PC-9 (cell line): ENCODE measurements at regions not wholly inside any gene's neighbourhood (a gene's known extent, or its start where the extent isn't known, plus 50 kb on each side); places are given as distances from the start of the nearest gene placed in this dataset.

Source experiments
- EZH2 ChIP-seq: fragments of 200-600 bp; sonication (generic); IDR thresholded peaks from 2 replicates; pipeline ENCODE4 v1.8.0; 2017; ENCODE audit warnings: antibody characterized with exemption, low read depth
- TF ChIP-seq, protein P1 (sequence below): fragments of 200-600 bp; sonication (generic); conservative IDR thresholded peaks from 2 replicates; pipeline ENCODE4 v1.6.1; 2017; ENCODE audit warnings: mixed run types, antibody characterized with exemption, mild to moderate bottlenecking, moderate library complexity

DNA sequence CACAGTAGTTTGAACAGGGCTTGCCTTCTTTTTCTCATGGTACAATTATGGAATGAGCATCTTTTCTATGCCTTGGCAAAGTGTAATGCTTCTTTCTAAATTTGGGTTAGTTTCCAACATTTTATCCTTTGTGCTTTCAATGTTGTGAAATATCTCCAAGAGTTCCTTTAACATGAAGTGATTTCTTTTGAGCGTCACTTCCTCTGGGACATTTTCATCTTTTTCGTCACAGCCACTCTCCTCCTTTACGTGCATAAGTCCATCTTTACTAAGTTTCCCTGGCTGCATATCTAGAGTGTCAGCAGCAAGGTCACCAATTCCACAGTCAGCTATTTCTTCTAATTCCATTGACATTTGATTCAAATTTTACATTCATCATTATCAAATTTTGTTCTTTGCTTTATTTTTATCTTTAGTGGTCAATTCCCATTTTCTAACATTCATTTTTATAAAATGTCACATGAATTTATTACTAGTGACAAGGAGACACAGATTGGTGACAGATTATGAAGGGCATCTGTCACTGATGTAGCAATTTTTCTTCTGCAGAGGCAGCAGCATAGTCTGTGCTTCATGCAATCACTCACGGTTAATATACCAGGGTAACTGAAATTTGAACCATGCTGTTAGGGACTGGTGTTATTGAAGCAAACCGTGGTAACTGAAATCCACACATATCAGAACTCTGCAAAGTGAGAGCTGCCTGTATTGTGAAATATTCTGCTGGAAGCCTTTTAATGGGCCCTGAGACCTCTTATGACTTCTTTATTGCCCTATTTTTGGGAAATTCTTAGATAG is 126.5 kb upstream of the THBS1 start:
- TF ChIP-seq, protein P1, sequence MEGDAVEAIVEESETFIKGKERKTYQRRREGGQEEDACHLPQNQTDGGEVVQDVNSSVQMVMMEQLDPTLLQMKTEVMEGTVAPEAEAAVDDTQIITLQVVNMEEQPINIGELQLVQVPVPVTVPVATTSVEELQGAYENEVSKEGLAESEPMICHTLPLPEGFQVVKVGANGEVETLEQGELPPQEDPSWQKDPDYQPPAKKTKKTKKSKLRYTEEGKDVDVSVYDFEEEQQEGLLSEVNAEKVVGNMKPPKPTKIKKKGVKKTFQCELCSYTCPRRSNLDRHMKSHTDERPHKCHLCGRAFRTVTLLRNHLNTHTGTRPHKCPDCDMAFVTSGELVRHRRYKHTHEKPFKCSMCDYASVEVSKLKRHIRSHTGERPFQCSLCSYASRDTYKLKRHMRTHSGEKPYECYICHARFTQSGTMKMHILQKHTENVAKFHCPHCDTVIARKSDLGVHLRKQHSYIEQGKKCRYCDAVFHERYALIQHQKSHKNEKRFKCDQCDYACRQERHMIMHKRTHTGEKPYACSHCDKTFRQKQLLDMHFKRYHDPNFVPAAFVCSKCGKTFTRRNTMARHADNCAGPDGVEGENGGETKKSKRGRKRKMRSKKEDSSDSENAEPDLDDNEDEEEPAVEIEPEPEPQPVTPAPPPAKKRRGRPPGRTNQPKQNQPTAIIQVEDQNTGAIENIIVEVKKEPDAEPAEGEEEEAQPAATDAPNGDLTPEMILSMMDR: no peak
- TF ChIP-seq EZH2: no peak
